H1 (cell line): ENCODE measurements at regions not wholly inside any gene's neighbourhood (a gene's known extent, or its start where the extent isn't known, plus 50 kb on each side); places are given as distances from the start of the nearest gene placed in this dataset.

ENCODE experiments used
- CTCF ChIA-PET: fragments of 300-600 bp; sonication (Branson Sonifier 250); formaldehyde crosslinking; loops from one replicate; lab custom pipeline; 2021; ENCODE audit not compliant: partially characterized antibody; lab: Charles Lee
- POLR2A ChIA-PET: fragments of 300-600 bp; sonication (Branson Sonifier 250); formaldehyde crosslinking; loops from one replicate; lab custom pipeline; 2021; ENCODE audit warnings: inconsistent platforms; ENCODE audit not compliant: partially characterized antibody; lab: Charles Lee
- DNase-seq, 2 experiments: peaks; one replicate each; pipeline versions ENCODE4 v3.0.0 to v3.0.0-alpha.2; 2010 to 2022; ENCODE audit warnings: low spot score in 2 of 2, low read depth in 1 of 2, mixed read lengths in 1 of 2
- FAIRE-seq: peaks from 2 replicates; lab custom pipeline; 2011; peaks lifted over from hg19 to GRCh38; lab: Jason Lieb, UNC
- H2AFZ ChIP-seq: 2 replicates; pipeline ENCODE4 v1.8.1; 2012; ENCODE audit warnings: low read length, inconsistent platforms
- H2AK5ac ChIP-seq: 2 replicates; pipeline ENCODE4 v1.6.1; 2013; ENCODE audit warnings: low read depth, low read length
- H2BK120ac ChIP-seq: replicated peaks from 2 replicates; pipeline ENCODE3; 2013; ENCODE audit warnings: low read depth, low read length, inconsistent platforms
- H2BK12ac ChIP-seq: 2 replicates; pipeline ENCODE4 v1.6.1; 2013; ENCODE audit warnings: low read depth, low read length
- H2BK15ac ChIP-seq: 2 replicates; pipeline ENCODE4 v1.6.1; 2013; ENCODE audit warnings: low read length
- H2BK20ac ChIP-seq: 2 replicates; pipeline ENCODE4 v1.6.1; 2013; ENCODE audit warnings: low read length
- H2BK5ac ChIP-seq: 2 replicates; pipeline ENCODE4 v1.6.1; 2013; ENCODE audit warnings: low read depth, low read length
- H3K14ac ChIP-seq: 2 replicates; pipeline ENCODE4 v1.6.1; 2013; ENCODE audit warnings: inconsistent platforms; ENCODE audit not compliant: insufficient read length
- H3K18ac ChIP-seq: 2 replicates; pipeline ENCODE4 v1.6.1; 2013; ENCODE audit warnings: low read length; ENCODE audit errors: extremely low read depth
- H3K23ac ChIP-seq: 2 replicates; pipeline ENCODE4 v1.6.1; 2013; ENCODE audit warnings: inconsistent platforms; ENCODE audit not compliant: insufficient read length
- H3K23me2 ChIP-seq: 2 replicates; pipeline ENCODE4 v1.6.1; 2013; ENCODE audit warnings: low read depth, low read length
- H3K27ac ChIP-seq: 2 replicates; pipeline ENCODE4 v1.6.1; 2011; ENCODE audit warnings: low read depth, low read length, inconsistent platforms
- H3K27me3 ChIP-seq, 4 experiments: replicated peaks in 1 of 4; 1 replicate in 1 of 4; 2 replicates in 3 of 4; pipeline versions ENCODE4 v1.6.1 to v1.8.1; 2011 to 2013; ENCODE audit warnings: low read length in 3 of 4, mild to moderate bottlenecking in 3 of 4, inconsistent platforms in 2 of 4, mixed read lengths in 2 of 4, moderate library complexity in 1 of 4; ENCODE audit not compliant: control insufficient read depth in 3 of 4, insufficient read depth in 3 of 4; ENCODE audit errors: extremely low read depth in 1 of 4
- H3K36me3 ChIP-seq, 4 experiments: 2 replicates each; pipeline versions ENCODE4 v1.6.1 to v1.8.1; 2011 to 2013; ENCODE audit warnings: mild to moderate bottlenecking in 4 of 4, low read length in 3 of 4, moderate library complexity in 2 of 4, control low read depth in 1 of 4, inconsistent platforms in 1 of 4; ENCODE audit not compliant: insufficient read depth in 4 of 4, control insufficient read depth in 2 of 4
- H3K4ac ChIP-seq: replicated peaks from 2 replicates; pipeline ENCODE3; 2013; ENCODE audit warnings: low read length, low read depth, mixed read lengths, inconsistent platforms; ENCODE audit not compliant: insufficient read length
- H3K4me1 ChIP-seq, 4 experiments: replicated peaks in 1 of 4; 1 replicate in 1 of 4; 2 replicates in 3 of 4; pipeline versions ENCODE4 v1.6.1 to v1.8.1; 2011 to 2013; ENCODE audit warnings: low read length in 3 of 4, inconsistent platforms in 2 of 4, mixed read lengths in 1 of 4; ENCODE audit not compliant: insufficient read depth in 4 of 4, control insufficient read depth in 3 of 4
- H3K4me2 ChIP-seq, 2 experiments: 2 replicates each; pipeline versions ENCODE4 v1.6.1 to v1.8.1; 2011 to 2013; ENCODE audit warnings: low read depth in 2 of 2, low read length in 2 of 2, control low read depth in 1 of 2, inconsistent platforms in 1 of 2, mild to moderate bottlenecking in 1 of 2; ENCODE audit not compliant: insufficient read depth in 1 of 2
- H3K4me3 ChIP-seq, 4 experiments: fragments of 200-600, 300-600 bp in 1 of 4; sonication (generic), shearing (Covaris generic), sonication (Bioruptor Twin) in 1 of 4; 2 replicates each; pipeline versions ENCODE4 v1.5.1 to v1.8.1; 2011 to 2016; ENCODE audit warnings: low read length in 4 of 4, low read depth in 3 of 4, control low read depth in 2 of 4, inconsistent platforms in 2 of 4, mild to moderate bottlenecking in 2 of 4, mixed read lengths in 1 of 4, moderate library complexity in 1 of 4; ENCODE audit not compliant: insufficient read depth in 2 of 4; ENCODE audit errors: extremely low read depth in 1 of 4
- H3K56ac ChIP-seq: replicated peaks from 2 replicates; pipeline ENCODE3; 2013; ENCODE audit warnings: low read depth, mild to moderate bottlenecking, mixed read lengths, low read length, inconsistent platforms; ENCODE audit not compliant: insufficient read length
- H3K79me1 ChIP-seq: 2 replicates; pipeline ENCODE4 v1.6.1; 2013; ENCODE audit warnings: low read depth, low read length, control low read depth
- H3K79me2 ChIP-seq, 2 experiments: 2 replicates each; pipeline versions ENCODE4 v1.6.1 to v1.8.1; 2012 to 2013; ENCODE audit warnings: low read length in 2 of 2, mild to moderate bottlenecking in 2 of 2, inconsistent platforms in 1 of 2; ENCODE audit not compliant: insufficient read depth in 2 of 2, control insufficient read depth in 1 of 2
- H3K9ac ChIP-seq, 4 experiments: replicated peaks in 1 of 4; 1 replicate in 1 of 4; 2 replicates in 3 of 4; pipeline versions ENCODE4 v1.6.1 to v1.8.1; 2011 to 2013; ENCODE audit warnings: low read depth in 3 of 4, low read length in 3 of 4, control low read depth in 2 of 4, mild to moderate bottlenecking in 2 of 4, moderate library complexity in 2 of 4, inconsistent platforms in 1 of 4; ENCODE audit errors: extremely low read depth in 1 of 4
- H3K9me3 ChIP-seq, 2 experiments: 2 replicates each; pipeline versions ENCODE4 v1.6.1 to v1.8.1; 2012 to 2013; ENCODE audit warnings: mild to moderate bottlenecking in 2 of 2, moderate library complexity in 2 of 2, control low read depth in 1 of 2, inconsistent platforms in 1 of 2, low read depth in 1 of 2, low read length in 1 of 2, mixed read lengths in 1 of 2; ENCODE audit not compliant: insufficient read depth in 2 of 2
- H4K20me1 ChIP-seq, 2 experiments: replicated peaks in 1 of 2; 2 replicates each; pipeline versions ENCODE3 to v1.8.1; 2011 to 2013; ENCODE audit warnings: inconsistent platforms in 2 of 2, low read length in 2 of 2, mild to moderate bottlenecking in 1 of 2; ENCODE audit not compliant: insufficient read depth in 2 of 2, control insufficient read depth in 1 of 2
- H4K5ac ChIP-seq: 2 replicates; pipeline ENCODE4 v1.6.1; 2013; ENCODE audit warnings: low read length, low read depth, mixed read lengths, inconsistent platforms; ENCODE audit not compliant: insufficient read length
- H4K8ac ChIP-seq: 2 replicates; pipeline ENCODE4 v1.8.0; 2013; ENCODE audit warnings: mild to moderate bottlenecking, moderate library complexity, low read length, inconsistent platforms; ENCODE audit not compliant: insufficient read depth; ENCODE audit errors: extremely low read depth
- H4K91ac ChIP-seq: replicated peaks from 2 replicates; pipeline ENCODE3; 2013; ENCODE audit warnings: low read length, mixed read lengths, inconsistent platforms; ENCODE audit not compliant: insufficient read length
- JUN ChIP-seq: IDR thresholded peaks from 2 replicates; pipeline ENCODE4 v1.6.1; 2011; ENCODE audit warnings: low read depth, mild to moderate bottlenecking, improper control_type of control experiment, low read length
- RAD21 ChIP-seq, 2 experiments: IDR thresholded peaks in 1 of 2; conservative IDR thresholded peaks in 1 of 2; 2 replicates each; pipeline ENCODE4 v1.6.1; 2011; ENCODE audit warnings: low read depth in 2 of 2, low read length in 2 of 2, improper control_type of control experiment in 1 of 2, inconsistent platforms in 1 of 2, mild to moderate bottlenecking in 1 of 2, moderate library complexity in 1 of 2
- WGBS, 2 experiments: shearing (Covaris generic) in 1 of 2; methylation state at CpG; one replicate each; pipeline versions ENCODE4 v1.1.6 to v1.1.7; 2013 to 2015; ENCODE audit warnings: low lambda C conversion rate in 2 of 2, mixed read lengths in 2 of 2, inconsistent platforms in 1 of 2, low coverage in 1 of 2, missing lambda C conversion rate in 1 of 2; ENCODE audit not compliant: insufficient replicate concordance in 2 of 2, insufficient coverage in 1 of 2, insufficient read length in 1 of 2; ENCODE audit errors: extremely low coverage in 1 of 2, missing lambda C conversion rate in 1 of 2; 5-methylcytosine and 5-hydroxymethylcytosine counted together

DNA sequence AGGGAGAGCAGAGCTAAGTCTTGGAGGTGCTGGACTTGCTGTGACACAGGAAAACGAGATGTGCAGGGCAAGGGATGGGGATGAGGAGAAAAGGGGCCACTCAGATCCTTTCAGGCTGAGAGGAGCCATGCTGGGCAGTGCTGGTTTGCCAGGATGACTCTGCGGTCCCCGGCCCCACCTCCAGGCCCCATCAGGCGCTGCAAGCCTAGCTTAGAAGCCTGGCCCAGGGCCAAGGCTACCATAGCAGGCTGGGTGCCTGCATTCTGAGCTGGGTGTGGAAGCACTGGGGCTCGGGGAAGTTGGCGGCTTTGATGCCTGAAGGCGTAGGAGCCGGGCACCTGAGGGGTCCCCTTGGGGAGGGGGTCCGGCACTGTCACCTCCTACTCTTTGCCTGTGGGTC lies 341.2 kb upstream of the USP9Y start:
- Histone ChIP-seq H2BK120ac (no peak overlapping the region), H4K8ac (no peak overlapping the region), H4K20me1 (no peaks in the 10 kb centered on the region), H3K27ac (no peak overlapping the region), H3K4ac (no peak overlapping the region), H3K4me3 (no peak overlapping the region), H3K36me3 (no peaks in the 10 kb centered on the region), H4K91ac (no peak overlapping the region), H2BK5ac (no peak overlapping the region), H2BK12ac (no peak overlapping the region), H3K23me2 (no peaks in the 10 kb centered on the region), H3K14ac (no peak overlapping the region), H3K4me1 (no peaks in the 10 kb centered on the region), H3K18ac (no peak overlapping the region), H3K4me2 (no peak overlapping the region), H3K9me3 (peaks cover 0 to 17% of the 10 kb centered on the region in 2 experiments; a peak in 2 of 4 replicates), H2AK5ac (no peak overlapping the region), H4K5ac (no peak overlapping the region), H3K79me1 (no peaks in the 10 kb centered on the region), H2BK15ac (no peak overlapping the region), H3K79me2 (no peaks in the 10 kb centered on the region), H3K27me3 (peaks cover 0 to 3% (median 0%) of the 10 kb centered on the region in 4 experiments; a peak in 1 of 7 replicates), H2AFZ (no peak overlapping the region), H3K23ac (no peak overlapping the region), H3K9ac (no peak overlapping the region), H2BK20ac (no peak overlapping the region), H3K56ac (no peak overlapping the region)
- no peak for FAIRE-seq
- CTCF ChIA-PET = no interaction called here
- DNase-seq = no peak
- peak; percentile 7 to 20; a peak in 2 of 4 replicates for TF ChIP-seq RAD21 (IDR thresholded peaks at IDR 0.05 in 1 of 2, conservative IDR thresholded peaks at IDR 0.05 in 1 of 2; ENCODE audit: low read depth in 2 of 2, low read length in 2 of 2)
- TF ChIP-seq JUN = no peak
- POLR2A ChIA-PET = no interaction called here
- WGBS, 2 experiments = no CpG with 5 or more reads among the region's 9 CpGs
